GM12864 (cell line): ENCODE measurements at regions not wholly inside any gene's neighbourhood (a gene's known extent, or its start where the extent isn't known, plus 50 kb on each side); places are given as distances from the start of the nearest gene placed in this dataset.

Experiments
- DNase-seq: peaks from one replicate; pipeline ENCODE4 v3.0.0-alpha.2; 2011; ENCODE audit warnings: low read depth
- H3K4me3 ChIP-seq: 2 replicates; pipeline ENCODE4 v1.5.1; 2011; ENCODE audit warnings: mild to moderate bottlenecking, low read depth, low read length, control low read depth
- CTCF ChIP-seq: IDR thresholded peaks from 2 replicates; pipeline ENCODE4 v1.5.1; 2011; ENCODE audit warnings: low read depth, mild to moderate bottlenecking, moderate library complexity, low read length, control low read depth, inconsistent platforms; ENCODE audit errors: missing control alignments

GRCh38 chr4:81743731-81744435 is 272.2 kb upstream of the RASGEF1B start:
- no peak overlapping the region for H3K4me3 ChIP-seq
- TF ChIP-seq CTCF = no peak
- no peak for DNase-seq

- H3K4me3 ChIP-seq = no peak overlapping the region
- no peak for TF ChIP-seq CTCF
- DNase-seq = no peak
These were observed 268.8 kb upstream of the RASGEF1B start for GRCh38 chr4:81740487-81740886.

GRCh38 chr4:81738891-81739290 is 267.2 kb upstream of the RASGEF1B start:
- no peak for TF ChIP-seq CTCF
- no peak for DNase-seq
- H3K4me3 ChIP-seq = no peak overlapping the region

GRCh38 chr4:81737865-81738559 is 266.3 kb upstream of the RASGEF1B start:
- no peak for TF ChIP-seq CTCF
- DNase-seq = no peak
- no peak overlapping the region for H3K4me3 ChIP-seq

- no peak overlapping the region for H3K4me3 ChIP-seq
- DNase-seq = no peak
- no peak for TF ChIP-seq CTCF
These were observed 264.6 kb upstream of the RASGEF1B start for GRCh38 chr4:81736324-81736723.

GRCh38 chr4:81732980-81733379 is 261.3 kb upstream of the RASGEF1B start:
- no peak overlapping the region for H3K4me3 ChIP-seq
- no peak for TF ChIP-seq CTCF
- DNase-seq = no peak

GRCh38 chr4:81724925-81725329 is 253.2 kb upstream of the RASGEF1B start:
- no peak overlapping the region for H3K4me3 ChIP-seq
- no peak for TF ChIP-seq CTCF
- DNase-seq = no peak
